GM23338 (cell line): ENCODE measurements at regions not wholly inside any gene's neighbourhood (a gene's known extent, or its start where the extent isn't known, plus 50 kb on each side); places are given as distances from the start of the nearest gene placed in this dataset.

ENCODE experiments used
- ATAC-seq: fragments of 200-7000 bp; cut with Tn5 transposase; 3 replicates; pipeline ENCODE4 v1.9.1; 2020
- DNase-seq: peaks from one replicate; pipeline ENCODE4 v3.0.0-alpha.2; 2015; ENCODE audit warnings: low spot score
- H2AFZ ChIP-seq: fragments of 200-600 bp; sonication (generic); 2 replicates; pipeline ENCODE4 v1.8.0; 2016; ENCODE audit warnings: antibody characterized with exemption, mild to moderate bottlenecking, moderate library complexity
- H3F3A ChIP-seq: fragments of 200-600 bp; sonication (generic); replicated peaks from 2 replicates; pipeline ENCODE4 v1.8.0; 2017; ENCODE audit warnings: antibody characterized with exemption, mixed run types, low read depth
- H3K27ac ChIP-seq: fragments of 200-600 bp; sonication (generic); 2 replicates; pipeline ENCODE4 v1.6.1; 2016; ENCODE audit warnings: low read depth
- H3K27me3 ChIP-seq: fragments of 200-600 bp; sonication (generic); 2 replicates; pipeline ENCODE4 v1.8.0; 2016; ENCODE audit warnings: mild to moderate bottlenecking, mixed run types, moderate library complexity; ENCODE audit not compliant: insufficient read depth
- H3K36me3 ChIP-seq: fragments of 200-600 bp; sonication (generic); 2 replicates; pipeline ENCODE4 v1.8.0; 2016; ENCODE audit warnings: mild to moderate bottlenecking; ENCODE audit not compliant: insufficient read depth
- H3K4me1 ChIP-seq: fragments of 200-600 bp; sonication (generic); 2 replicates; pipeline ENCODE4 v1.8.0; 2016; ENCODE audit warnings: mild to moderate bottlenecking, moderate library complexity; ENCODE audit not compliant: insufficient read depth
- H3K4me2 ChIP-seq: fragments of 200-600 bp; sonication (generic); 2 replicates; pipeline ENCODE4 v1.7.1; 2017; ENCODE audit warnings: mixed run types
- H3K4me3 ChIP-seq: fragments of 200-600 bp; sonication (generic); 2 replicates; pipeline ENCODE4 v1.6.1; 2016; ENCODE audit warnings: mixed run types
- H3K79me2 ChIP-seq: fragments of 200-600 bp; sonication (generic); replicated peaks from 2 replicates; pipeline ENCODE4 v1.8.0; 2017; ENCODE audit warnings: mild to moderate bottlenecking; ENCODE audit not compliant: insufficient read depth
- H3K9me2 ChIP-seq: fragments of 200-600 bp; sonication (generic); 2 replicates; pipeline ENCODE4 v1.8.0; 2017; ENCODE audit not compliant: insufficient read depth
- H4K20me1 ChIP-seq: fragments of 200-600 bp; sonication (generic); replicated peaks from 2 replicates; pipeline ENCODE4 v1.8.0; 2017; ENCODE audit warnings: mild to moderate bottlenecking; ENCODE audit not compliant: insufficient read depth
- H3K27ac Mint-ChIP-seq: 2 replicates; pipeline ENCODE4 v1.8.0; 2020; ENCODE audit warnings: inconsistent platforms, mild to moderate bottlenecking, moderate library complexity, mixed read lengths
- H3K27me3 Mint-ChIP-seq: 3 replicates; pipeline ENCODE4 v1.8.0; 2022; ENCODE audit warnings: low read depth, mild to moderate bottlenecking, moderate library complexity, mixed read lengths, inconsistent platforms; ENCODE audit not compliant: insufficient read depth, poor library complexity
- H3K36me3 Mint-ChIP-seq: 3 replicates; pipeline ENCODE4 v1.8.0; 2021; ENCODE audit warnings: low read depth, mild to moderate bottlenecking, inconsistent platforms, moderate library complexity, mixed read lengths
- H3K4me1 Mint-ChIP-seq: 3 replicates; pipeline ENCODE4 v1.8.0; 2020; ENCODE audit warnings: mild to moderate bottlenecking, inconsistent platforms, mixed read lengths
- H3K4me3 Mint-ChIP-seq: 3 replicates; pipeline ENCODE4 v1.8.0; 2021; ENCODE audit warnings: moderate library complexity, mild to moderate bottlenecking, inconsistent platforms, mixed read lengths
- H3K9me3 Mint-ChIP-seq: 3 replicates; pipeline ENCODE4 v1.8.0; 2020; ENCODE audit warnings: moderate library complexity, mild to moderate bottlenecking, inconsistent platforms, mixed read lengths
- POLR2AphosphoS5 ChIP-seq: IDR thresholded peaks from 2 replicates; pipeline ENCODE4 v1.6.1; 2016; ENCODE audit warnings: antibody characterized with exemption, low read depth
- ZNF114 ChIP-seq: fragments of 250-450 bp; sonication (Bioruptor Pico); IDR thresholded peaks from 2 replicates; pipeline ENCODE4 v1.5.0; 2020; ENCODE audit warnings: mild to moderate bottlenecking, moderate library complexity
- ZNF331 ChIP-seq: fragments of 250-450 bp; sonication (Bioruptor Pico); IDR thresholded peaks from 2 replicates; pipeline ENCODE4 v1.5.0; 2020; ENCODE audit warnings: low read depth, mild to moderate bottlenecking, moderate library complexity
- TF ChIP-seq, protein P1 (sequence below): IDR thresholded peaks from 2 replicates; pipeline ENCODE4 v1.6.1; 2016; ENCODE audit warnings: antibody characterized with exemption
- TF ChIP-seq, protein P2 (sequence below): fragments of 250-450 bp; sonication (Bioruptor Pico); IDR thresholded peaks from 2 replicates; pipeline ENCODE4 v1.5.0; 2020; ENCODE audit warnings: mild to moderate bottlenecking, moderate library complexity
- TF ChIP-seq, protein P3 (sequence below): IDR thresholded peaks from one replicate; pipeline ENCODE4 v1.6.1; 2018; ENCODE audit warnings: antibody characterized with exemption; ENCODE audit not compliant: unreplicated experiment

DNA sequence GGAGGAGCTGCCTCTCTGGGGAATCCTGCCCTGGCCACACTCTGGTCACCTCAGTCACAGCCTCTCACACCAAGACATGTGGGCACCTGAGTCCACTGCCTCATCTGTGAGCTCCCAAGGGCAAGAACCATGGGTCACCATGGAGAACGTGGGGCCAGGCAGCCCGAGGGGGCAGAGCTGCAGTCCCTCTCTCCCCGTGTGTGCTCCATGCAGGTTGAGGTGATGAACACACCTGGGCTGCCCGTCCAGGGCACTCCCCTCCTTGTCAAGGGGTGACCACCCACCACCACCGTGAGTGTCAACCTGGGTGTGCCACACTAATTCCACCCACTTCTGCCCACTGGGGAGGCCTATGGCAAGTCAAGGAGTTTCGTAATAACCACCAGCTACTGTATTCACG, 159.6 kb upstream of the RAB6C start:
- Mint-ChIP-seq H3K27me3 (peaks cover 2% of the 10 kb centered on the region), H3K4me1 (no peaks in the 10 kb centered on the region), H3K36me3 (peaks cover 15% of the 10 kb centered on the region), H3K9me3 (peaks cover 15% of the 10 kb centered on the region), H3K4me3 (no peak overlapping the region), H3K27ac (no peak overlapping the region)
- Histone ChIP-seq H3F3A (no peaks in the 10 kb centered on the region), H3K4me1 (no peaks in the 10 kb centered on the region), H3K79me2 (no peaks in the 10 kb centered on the region), H3K27ac (no peak overlapping the region), H3K9me2 (no peaks in the 10 kb centered on the region), H4K20me1 (no peaks in the 10 kb centered on the region), H3K4me2 (no peak overlapping the region), H2AFZ (no peak overlapping the region), H3K4me3 (no peak overlapping the region), H3K36me3 (no peaks in the 10 kb centered on the region; the same call in 1 of the 2 replicates), H3K27me3 (no peaks in the 10 kb centered on the region)
- TF ChIP-seq, protein P1, sequence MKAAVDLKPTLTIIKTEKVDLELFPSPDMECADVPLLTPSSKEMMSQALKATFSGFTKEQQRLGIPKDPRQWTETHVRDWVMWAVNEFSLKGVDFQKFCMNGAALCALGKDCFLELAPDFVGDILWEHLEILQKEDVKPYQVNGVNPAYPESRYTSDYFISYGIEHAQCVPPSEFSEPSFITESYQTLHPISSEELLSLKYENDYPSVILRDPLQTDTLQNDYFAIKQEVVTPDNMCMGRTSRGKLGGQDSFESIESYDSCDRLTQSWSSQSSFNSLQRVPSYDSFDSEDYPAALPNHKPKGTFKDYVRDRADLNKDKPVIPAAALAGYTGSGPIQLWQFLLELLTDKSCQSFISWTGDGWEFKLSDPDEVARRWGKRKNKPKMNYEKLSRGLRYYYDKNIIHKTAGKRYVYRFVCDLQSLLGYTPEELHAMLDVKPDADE = no peak
- TF ChIP-seq, protein P2, sequence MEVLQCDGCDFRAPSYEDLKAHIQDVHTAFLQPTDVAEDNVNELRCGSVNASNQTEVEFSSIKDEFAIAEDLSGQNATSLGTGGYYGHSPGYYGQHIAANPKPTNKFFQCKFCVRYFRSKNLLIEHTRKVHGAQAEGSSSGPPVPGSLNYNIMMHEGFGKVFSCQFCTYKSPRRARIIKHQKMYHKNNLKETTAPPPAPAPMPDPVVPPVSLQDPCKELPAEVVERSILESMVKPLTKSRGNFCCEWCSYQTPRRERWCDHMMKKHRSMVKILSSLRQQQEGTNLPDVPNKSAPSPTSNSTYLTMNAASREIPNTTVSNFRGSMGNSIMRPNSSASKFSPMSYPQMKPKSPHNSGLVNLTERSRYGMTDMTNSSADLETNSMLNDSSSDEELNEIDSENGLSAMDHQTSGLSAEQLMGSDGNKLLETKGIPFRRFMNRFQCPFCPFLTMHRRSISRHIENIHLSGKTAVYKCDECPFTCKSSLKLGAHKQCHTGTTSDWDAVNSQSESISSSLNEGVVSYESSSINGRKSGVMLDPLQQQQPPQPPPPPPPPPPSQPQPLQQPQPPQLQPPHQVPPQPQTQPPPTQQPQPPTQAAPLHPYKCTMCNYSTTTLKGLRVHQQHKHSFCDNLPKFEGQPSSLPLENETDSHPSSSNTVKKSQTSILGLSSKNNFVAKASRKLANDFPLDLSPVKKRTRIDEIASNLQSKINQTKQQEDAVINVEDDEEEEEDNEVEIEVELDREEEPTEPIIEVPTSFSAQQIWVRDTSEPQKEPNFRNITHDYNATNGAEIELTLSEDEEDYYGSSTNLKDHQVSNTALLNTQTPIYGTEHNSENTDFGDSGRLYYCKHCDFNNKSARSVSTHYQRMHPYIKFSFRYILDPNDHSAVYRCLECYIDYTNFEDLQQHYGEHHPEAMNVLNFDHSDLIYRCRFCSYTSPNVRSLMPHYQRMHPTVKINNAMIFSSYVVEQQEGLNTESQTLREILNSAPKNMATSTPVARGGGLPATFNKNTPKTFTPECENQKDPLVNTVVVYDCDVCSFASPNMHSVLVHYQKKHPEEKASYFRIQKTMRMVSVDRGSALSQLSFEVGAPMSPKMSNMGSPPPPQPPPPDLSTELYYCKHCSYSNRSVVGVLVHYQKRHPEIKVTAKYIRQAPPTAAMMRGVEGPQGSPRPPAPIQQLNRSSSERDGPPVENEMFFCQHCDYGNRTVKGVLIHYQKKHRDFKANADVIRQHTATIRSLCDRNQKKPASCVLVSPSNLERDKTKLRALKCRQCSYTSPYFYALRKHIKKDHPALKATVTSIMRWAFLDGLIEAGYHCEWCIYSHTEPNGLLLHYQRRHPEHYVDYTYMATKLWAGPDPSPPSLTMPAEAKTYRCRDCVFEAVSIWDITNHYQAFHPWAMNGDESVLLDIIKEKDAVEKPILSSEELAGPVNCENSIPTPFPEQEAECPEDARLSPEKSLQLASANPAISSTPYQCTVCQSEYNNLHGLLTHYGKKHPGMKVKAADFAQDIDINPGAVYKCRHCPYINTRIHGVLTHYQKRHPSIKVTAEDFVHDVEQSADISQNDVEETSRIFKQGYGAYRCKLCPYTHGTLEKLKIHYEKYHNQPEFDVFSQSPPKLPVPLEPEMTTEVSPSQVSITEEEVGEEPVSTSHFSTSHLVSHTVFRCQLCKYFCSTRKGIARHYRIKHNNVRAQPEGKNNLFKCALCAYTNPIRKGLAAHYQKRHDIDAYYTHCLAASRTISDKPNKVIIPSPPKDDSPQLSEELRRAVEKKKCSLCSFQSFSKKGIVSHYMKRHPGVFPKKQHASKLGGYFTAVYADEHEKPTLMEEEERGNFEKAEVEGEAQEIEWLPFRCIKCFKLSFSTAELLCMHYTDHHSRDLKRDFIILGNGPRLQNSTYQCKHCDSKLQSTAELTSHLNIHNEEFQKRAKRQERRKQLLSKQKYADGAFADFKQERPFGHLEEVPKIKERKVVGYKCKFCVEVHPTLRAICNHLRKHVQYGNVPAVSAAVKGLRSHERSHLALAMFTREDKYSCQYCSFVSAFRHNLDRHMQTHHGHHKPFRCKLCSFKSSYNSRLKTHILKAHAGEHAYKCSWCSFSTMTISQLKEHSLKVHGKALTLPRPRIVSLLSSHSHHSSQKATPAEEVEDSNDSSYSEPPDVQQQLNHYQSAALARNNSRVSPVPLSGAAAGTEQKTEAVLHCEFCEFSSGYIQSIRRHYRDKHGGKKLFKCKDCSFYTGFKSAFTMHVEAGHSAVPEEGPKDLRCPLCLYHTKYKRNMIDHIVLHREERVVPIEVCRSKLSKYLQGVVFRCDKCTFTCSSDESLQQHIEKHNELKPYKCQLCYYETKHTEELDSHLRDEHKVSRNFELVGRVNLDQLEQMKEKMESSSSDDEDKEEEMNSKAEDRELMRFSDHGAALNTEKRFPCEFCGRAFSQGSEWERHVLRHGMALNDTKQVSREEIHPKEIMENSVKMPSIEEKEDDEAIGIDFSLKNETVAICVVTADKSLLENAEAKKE (CRISPR knock-in tag) = no peak
- TF ChIP-seq POLR2AphosphoS5 (no peak), ZNF331 (CRISPR knock-in tag) (no peak), ZNF114 (CRISPR knock-in tag) (no peak)
- TF ChIP-seq, protein P3, sequence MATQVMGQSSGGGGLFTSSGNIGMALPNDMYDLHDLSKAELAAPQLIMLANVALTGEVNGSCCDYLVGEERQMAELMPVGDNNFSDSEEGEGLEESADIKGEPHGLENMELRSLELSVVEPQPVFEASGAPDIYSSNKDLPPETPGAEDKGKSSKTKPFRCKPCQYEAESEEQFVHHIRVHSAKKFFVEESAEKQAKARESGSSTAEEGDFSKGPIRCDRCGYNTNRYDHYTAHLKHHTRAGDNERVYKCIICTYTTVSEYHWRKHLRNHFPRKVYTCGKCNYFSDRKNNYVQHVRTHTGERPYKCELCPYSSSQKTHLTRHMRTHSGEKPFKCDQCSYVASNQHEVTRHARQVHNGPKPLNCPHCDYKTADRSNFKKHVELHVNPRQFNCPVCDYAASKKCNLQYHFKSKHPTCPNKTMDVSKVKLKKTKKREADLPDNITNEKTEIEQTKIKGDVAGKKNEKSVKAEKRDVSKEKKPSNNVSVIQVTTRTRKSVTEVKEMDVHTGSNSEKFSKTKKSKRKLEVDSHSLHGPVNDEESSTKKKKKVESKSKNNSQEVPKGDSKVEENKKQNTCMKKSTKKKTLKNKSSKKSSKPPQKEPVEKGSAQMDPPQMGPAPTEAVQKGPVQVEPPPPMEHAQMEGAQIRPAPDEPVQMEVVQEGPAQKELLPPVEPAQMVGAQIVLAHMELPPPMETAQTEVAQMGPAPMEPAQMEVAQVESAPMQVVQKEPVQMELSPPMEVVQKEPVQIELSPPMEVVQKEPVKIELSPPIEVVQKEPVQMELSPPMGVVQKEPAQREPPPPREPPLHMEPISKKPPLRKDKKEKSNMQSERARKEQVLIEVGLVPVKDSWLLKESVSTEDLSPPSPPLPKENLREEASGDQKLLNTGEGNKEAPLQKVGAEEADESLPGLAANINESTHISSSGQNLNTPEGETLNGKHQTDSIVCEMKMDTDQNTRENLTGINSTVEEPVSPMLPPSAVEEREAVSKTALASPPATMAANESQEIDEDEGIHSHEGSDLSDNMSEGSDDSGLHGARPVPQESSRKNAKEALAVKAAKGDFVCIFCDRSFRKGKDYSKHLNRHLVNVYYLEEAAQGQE = no peak
- ATAC-seq = no peak
- no peak for DNase-seq
